ENCODE measurements at regions not wholly inside any gene's neighbourhood (a gene's known extent, or its start where the extent isn't known, plus 50 kb on each side); places are given as distances from the start of the nearest gene placed in this dataset.
"Not testable (repeated sequence)": the region's sequence is repeated elsewhere in the genome, so short reads cannot be mapped to it uniquely, and the experiment has no call there.

DNA sequence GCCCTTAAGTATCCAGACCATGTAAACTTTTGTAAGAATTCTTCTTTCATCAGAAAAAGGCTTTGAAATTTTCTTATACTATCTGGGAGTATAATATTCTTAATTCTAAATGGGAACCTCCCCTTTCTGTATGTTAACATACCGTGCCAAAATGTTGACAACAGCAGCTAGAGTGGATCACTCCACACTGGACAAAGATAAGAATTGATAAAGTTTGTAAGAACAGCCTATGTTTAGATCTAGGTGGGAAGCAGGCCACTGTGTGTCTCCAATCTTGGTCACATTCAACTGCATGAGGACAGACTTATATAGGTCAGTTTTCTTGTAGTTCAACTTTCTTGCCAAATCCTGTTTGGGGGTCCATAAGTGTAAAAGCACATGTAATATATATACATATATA, 235.7 kb downstream of the RPIA start:
- no peak for DNase-seq

DNA sequence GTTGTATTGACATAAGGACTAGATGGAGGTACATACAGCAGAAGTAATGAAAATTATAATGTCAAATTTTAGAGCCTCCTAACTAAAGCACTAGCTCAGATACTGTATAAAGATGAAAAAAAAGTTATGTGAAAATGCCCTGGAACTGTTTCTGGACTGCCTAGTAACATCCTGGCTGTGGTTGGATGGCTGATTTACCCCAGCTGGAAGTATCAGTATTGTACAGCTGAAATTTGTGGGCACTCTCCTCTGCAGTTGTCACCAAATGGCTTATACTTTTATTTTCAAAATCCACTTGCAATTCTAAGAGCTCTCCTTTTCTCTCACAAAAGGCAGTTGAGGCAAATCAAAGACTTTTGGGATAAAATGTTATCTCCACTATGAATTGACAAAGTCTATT, 239.2 kb downstream of the RPIA start:
- no peak for DNase-seq

DNA sequence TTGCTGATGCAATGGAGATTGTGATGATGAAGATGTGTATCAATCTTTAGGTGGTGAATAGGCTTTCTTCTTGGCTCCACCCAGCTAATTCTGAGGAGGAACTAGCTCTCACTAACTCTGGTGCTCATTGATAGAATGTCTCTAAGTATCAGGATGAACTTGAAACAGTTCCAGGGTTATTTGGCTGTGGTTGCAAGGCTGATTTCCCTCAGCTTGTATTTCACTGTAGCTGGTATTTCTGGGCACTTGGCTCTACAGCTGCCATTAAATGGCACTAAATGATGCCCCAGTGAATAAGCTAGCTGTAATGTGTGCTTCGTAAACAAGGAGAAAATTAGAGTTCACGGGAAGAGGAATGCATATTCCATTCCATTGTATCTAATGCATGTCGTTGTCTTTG, 241.2 kb downstream of the RPIA start:
- DNase-seq = no peak

DNA sequence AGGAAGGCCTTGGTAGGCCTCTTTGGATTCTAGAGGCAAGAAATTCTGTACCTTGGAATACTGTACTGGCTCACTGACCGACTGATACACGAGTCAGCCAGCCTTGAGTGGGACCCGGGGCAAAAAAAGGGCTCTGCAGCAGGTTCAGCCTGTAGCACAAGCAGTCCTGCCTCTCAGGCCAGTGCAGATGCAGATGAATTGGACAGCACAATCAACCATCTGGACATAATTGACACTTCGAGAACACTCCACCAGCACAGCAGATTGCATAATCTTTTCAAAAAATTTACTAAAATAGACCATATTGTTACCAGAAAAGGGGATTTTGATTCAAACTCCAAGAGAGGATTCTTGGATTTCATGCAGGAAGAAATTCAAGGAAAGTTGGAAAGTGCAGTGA, 241.6 kb downstream of the RPIA start:
- no peak for DNase-seq

DNA sequence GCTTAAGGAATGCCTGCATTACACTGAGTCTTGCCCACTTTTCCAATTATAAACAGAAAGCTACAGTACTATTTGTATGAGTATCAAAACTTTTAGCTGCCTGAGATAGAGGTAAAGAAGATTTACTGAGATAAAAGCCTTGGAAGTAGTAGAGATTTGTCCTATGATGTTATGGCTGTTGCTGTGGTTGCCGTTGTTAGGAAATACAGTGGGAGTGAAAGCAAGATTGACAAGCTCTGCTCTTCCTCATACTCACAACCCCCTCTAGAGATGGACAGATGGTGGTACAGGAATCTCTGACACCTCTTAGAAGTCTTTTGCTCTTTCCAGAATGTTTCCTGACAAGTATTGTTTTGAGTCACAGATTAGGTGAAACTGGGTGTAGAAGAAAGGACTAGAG, 242.5 kb downstream of the RPIA start:
- DNase-seq = peak; percentile 12

DNA sequence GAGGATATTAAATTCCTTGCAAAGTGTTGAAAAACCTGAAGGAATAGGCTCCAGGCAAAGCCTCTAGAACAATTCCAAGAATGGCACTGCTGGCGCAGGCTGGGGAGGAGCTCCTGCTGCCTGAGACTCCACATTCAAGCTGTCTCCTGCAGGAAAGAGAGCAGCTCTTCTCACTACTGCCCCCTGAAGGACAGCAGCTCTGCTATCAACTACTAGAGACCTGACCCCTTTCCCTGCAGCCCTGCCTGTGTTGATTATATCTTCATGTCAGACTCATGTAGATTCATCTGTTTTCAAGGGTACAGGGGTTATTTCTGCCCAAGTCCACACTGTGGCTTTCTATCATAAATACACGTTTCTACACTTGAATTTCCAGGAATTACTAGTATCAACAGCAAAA, 249.7 kb downstream of the RPIA start:
- peak; percentile 25 for DNase-seq

DNA sequence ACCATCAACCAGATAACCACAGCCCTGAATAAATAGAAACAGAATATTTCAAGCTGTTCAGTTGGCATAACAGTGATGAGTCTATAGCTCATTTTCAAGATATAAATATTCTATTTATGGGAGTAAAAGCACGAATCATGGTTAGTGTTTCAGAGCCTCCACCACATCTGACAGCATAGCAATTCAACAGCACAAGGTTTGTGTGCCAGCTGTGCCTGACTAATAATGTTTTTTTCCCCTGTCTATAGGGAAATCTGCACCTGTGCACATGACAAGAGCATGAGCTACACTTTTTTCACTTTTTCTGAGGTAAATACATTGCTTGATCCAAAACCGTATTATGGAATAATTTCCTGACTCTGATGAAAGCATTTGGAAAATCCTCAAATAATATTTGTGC, 251.3 kb downstream of the RPIA start:
- no peak for DNase-seq

DNA sequence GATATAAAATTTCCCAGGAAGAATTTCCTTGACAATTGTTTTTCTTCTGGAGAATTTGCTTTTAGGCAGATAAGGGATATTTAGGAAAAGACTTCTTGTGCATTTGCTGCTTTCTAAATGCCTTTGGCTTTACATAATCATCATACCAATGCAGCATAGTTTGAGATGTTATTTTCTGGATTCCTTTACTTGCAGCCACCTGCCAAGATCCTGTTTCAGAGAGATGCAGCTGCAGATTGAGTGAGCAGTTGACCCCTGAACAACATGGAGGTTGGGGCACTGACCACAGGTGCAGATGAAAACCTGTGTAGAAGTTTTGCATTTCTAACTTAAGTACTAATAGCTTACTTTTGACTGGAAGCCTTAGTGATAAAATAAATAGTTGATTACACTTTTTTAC, 257.9 kb downstream of the RPIA start:
- no peak for DNase-seq

DNA sequence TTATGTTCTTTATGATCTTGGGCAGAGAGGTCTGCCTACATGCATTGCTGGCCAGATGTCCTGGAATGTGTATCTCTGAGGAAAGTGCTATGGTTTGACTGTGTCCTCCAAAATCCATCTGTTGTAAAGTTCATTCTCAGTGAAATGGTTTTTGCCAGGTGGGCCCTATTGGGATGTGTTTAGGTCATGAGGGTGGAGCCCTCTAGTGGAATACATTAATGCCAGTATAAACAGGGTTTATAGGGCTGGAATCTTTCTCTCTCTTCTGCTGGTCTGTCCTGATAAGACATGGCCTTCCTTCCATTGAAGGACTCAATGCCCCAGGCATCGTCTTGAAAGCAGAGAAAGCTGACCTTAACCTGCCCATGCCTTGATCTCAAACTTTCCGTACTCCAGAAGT, 258.5 kb downstream of the RPIA start:
- peak; percentile 48 for DNase-seq

DNA sequence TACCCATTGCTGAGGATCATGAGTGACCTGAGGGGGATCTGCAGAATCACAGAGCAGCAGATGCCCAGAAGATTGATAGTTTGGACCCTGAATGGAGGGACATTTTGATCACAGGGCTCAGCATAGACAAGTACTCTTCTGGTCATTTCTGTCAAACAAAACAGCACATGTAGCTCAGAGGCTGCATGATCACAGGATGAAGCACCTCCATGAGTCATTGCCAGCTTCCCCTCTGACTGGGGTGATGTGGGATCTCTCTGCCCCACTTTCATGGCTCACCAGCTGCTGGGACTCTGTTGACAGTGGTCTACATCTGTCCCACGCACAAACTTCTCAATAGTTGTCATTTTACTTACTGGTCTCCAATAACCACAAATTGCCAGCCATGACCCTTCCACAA, 264.1 kb downstream of the RPIA start:
- DNase-seq = no peak

DNA sequence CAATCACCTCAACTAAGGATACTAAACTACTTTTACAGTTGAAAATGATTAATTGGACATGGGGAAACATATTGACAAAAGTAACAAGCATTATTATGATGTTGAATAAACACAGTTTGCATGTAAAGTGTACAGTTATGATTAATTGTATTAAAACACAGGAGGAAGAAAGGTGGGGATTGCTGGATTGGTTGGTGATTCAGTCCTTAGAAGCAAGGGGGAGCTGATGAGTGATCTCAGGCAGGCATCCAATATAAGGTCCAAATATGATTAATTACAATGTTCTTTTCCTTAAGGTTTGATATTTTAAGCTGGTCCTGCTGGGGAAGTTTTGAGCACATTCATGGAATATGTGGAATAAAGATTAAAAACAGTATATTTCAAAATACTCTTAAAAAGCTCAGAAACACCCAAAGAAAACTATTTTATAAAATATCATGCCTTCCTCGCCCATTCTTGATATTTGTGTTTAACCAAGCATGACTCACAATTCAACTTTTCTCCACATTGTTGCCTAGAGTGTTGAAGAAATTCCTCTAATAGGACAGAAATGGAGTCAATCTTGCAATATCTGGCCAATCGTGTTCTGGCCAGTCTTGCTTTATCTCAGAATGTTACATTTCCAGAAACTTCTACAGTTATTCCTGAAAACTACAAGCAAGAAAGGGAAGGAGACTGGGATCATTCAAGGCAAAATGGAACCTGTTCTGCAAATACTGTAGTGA, 268.2 kb downstream of the RPIA start:
- DNase-seq = peak; percentile 11

DNA sequence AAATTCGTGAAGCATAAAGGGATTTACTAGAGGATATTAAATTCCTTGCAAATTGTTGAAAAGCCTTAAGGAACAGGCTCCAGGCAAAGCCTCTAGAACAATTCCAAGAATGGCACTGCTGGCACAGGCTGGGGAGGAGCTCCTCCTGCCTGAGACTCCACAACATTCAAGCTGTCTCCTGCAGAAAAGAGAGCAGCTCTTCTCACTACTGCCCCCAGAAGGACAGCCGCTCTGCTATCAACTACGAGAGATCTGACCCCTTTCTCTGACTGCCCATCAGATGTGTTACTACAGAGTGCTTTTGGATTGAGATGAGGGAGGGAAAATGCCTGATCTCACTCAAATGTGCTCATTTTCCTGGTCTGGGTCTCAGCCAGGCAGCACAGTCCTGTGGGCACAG, 269.9 kb downstream of the RPIA start:
- DNase-seq = not testable (repeated sequence)

DNA sequence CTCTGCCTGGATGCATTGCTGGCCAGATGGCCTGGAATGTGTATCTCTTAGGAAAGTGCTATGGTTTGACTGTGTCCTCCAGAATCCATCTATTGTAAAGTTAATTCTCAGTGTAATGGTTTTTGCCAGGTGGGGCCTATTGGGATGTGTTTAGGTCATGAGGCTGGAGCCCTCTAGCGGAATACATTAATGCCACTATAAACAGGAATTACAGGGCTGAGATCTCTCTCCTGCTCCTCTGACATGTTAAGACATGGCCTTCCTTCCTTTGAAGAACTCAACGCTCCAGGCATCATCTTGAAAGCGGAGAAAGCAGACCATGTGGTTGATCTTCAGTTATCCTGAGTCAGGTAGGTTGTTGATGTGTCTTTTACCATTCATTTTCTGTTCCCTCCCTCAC, 276.4 kb downstream of the RPIA start:
- no peak for DNase-seq

DNA sequence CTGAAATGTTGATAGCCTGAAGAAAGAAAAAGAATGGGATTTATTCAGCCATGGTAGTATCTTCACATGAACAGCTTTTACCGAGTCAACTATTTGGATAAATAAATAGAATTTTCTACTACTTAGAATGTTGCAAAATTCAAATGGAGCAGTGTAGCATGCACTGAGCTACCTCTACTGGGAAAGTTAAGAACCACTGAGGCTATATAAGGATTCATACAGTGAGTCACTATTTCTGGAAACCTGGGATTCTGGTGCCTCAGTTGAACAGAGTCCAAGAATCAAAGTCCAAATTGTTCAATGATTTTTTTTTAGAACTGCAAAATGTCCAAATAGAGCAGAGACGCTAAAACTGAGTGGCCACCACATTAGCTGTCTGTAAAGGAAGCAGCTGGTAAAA, 286.5 kb downstream of the RPIA start:
- not testable (repeated sequence) for DNase-seq

DNA sequence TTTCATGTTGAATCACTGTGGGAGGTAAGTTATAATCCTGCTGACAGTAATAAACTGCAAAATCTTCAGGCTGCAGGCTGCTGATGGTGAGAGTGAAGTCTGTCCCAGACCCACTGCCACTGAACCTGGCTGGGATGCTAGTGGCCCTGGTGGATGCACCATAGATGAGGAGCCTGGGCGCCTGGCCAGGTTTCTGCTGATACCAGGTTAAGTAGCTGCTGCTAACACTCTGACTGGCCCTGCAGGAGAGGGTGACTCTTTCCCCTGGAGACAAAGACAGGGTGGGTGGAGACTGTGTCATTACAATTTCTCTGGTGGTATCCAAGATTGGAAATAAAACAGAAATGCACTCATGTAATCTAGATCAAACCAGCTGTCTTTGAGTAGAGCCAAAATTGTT, 287.0 kb downstream of the RPIA start:
- DNase-seq = not testable (repeated sequence)

DNA sequence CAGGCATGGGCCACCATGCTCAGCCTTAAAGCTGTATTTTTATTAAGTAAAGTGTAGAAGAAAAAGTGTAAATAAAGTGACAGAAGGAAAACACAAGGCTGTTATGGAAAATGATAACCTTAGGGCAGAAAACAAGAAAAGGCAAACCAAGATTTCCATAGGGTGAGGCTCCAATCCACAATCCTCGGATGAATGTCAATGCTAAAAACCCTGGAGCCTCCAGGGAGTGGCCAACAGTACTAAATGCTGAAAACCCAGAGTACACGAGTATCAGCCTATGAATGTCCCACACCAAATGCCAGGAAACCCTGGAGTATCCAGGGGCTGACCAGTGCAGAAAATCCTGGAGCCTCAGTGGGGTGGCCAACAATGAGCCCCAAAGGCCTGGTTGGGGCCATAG, 292.6 kb downstream of the RPIA start:
- not testable (repeated sequence) for DNase-seq

DNA sequence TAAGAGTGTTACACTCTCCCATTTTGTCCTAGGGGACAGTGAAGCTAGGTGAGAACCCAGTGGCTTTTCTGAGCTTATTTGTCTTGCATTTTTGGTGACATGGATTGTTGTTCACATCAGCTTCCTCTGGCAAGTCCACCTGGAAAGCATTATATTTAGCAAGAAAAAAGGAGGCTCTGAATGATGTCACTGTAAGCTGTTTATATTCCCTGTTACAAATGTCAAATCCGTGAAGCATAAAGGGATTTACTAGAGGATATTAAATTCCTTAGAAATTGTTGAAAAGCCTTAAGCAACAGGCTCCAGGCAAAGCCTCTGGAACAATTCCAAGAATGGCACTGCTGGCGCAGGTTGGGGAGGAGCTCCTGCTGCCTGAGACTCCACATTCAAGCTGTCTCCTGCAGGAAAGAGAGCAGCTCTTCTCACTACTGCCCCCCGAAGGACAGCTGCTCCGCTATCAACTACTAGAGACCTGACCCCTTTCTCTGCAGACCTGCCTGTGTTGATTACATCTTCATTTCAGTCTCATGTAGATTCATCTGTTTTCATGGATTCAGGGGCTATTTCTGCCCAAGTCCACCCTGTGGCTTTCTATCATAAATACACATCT, 295.4 kb downstream of the RPIA start:
- not testable (repeated sequence) for DNase-seq

DNA sequence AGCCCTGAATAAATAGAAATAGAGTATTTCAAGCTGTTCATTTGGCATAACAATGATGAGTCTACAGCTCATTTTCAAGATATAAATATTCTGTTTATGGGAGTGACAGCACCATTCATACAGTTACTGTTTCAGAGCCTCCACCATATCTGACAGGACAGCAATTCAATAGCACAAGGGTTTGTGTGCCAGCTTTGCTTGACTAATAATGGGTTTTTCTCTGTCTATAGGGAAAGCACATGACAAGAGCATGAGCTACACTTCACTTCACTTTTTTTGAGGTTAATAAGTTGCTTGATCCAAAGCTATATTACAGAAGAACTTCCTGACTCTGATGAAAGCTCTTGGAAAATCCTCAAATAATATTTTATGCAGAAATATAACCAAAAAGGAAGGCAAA, 297.1 kb downstream of the RPIA start:
- DNase-seq = not testable (repeated sequence)

DNA sequence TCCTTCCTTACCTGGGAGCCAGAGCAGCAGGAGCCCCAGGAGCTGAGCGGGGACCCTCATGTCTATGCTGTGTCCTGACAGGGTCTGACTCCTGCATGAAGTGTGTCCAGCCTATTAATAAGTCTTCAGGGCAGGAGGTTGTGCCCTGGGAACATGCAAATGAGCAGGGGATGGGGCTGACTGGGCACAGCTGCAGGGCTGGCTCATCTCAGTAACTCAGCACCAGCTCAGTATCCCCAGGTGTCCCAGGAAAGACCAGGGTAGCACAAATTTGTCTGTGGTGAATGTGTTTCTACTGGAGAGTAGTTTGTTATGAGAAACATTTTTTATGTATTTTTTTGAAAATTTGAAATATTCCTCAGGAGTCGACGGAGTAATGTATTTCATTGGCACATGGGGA, 301.3 kb downstream of the RPIA start:
- DNase-seq = not testable (repeated sequence)

DNA sequence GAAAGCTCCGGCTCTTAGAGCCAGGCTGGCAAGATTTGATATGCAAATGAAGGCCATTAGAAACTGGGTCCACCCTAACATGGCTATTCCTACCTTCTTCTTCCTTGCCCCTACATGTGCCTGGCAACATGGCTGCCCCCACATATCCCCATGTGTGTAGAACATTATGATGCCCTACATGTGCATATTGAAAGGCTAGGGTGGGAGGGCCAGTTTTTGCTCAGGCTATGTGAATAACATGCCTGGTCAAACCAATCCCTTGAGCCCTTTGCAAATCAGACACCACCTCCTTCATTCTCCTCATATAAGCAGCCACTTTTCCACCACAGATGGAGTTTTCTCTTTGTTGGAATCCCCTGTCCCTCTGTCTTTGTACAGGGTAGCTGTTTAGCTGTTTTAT, 303.4 kb downstream of the RPIA start:
- DNase-seq = not testable (repeated sequence)

DNA sequence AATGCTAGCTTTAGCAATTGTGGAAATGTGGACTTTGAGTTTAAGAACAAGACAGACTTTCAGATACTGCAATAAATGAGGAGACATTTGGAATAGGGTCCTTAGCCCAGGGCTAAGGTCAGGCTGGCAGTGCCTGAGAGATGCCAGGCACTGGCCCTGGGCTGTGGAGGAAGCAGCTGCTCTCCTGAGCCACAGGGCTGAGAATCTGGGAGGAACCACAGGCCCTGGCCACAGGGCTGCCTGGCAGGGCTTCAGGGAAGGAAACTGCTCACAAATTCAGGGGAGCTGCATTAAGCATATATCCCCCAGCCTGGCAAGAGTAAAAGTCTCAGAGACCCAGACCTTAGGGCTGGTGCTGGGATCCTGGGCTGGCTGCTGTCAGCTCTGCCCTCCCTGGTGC, 305.1 kb downstream of the RPIA start:
- not testable (repeated sequence) for DNase-seq

DNA sequence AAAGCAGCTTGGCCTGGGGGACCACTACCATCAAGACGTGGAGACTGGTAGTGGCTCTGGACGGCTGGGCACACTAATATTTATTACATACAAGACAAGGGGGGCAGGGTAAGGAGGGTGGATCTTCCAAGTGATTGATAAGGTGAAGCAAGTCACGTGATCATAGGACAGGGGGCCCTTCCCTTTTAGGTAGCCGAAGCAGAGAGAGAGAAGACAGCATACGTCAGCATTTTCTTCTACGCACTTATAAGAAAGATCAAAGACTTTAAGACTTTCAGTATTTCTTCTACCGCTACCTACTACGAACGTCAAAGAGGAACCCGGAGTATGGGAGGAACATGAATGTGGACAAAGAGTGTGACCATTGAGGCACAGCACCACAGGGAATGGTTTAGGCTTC, 307.9 kb downstream of the RPIA start:
- DNase-seq = no peak

DNA sequence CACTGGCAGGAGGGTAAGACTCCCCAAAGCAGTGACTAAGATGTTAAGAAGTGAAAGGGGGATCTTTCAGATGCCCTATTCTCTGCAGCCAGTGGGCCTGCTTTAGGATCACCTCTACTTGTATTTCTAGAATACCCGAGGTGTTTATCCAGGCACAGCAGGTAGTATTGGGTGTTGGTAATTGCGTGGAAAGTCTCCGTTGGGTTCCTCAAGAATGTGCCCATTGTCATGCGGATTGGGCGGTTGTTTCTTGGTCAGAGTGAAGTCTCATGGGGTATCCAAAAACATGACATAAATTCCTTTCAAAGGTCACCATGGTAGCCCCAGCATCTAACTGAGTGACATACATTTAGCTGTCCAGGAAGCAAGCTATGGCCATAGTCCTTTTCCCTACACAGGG, 308.8 kb downstream of the RPIA start:
- no peak for DNase-seq

DNA sequence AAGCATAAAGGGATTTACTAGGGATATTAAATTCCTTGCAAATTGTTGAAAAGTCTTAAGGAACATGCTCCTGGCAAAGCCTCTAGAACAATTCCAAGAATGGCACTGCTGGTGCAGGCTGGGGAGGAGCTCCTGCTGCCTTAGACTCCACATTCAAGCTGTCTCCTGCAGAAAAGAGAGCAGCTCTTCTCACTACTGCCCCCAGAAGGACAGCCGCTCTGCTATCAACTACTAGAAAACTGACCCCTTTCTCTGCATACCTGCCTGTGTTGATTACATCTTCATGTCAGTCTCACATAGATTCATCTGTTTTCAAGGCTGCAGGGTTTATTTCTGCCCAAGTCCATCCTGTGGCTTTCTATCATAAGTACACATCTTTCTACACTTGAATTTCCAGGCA, 312.8 kb downstream of the RPIA start:
- DNase-seq = not testable (repeated sequence)

DNA sequence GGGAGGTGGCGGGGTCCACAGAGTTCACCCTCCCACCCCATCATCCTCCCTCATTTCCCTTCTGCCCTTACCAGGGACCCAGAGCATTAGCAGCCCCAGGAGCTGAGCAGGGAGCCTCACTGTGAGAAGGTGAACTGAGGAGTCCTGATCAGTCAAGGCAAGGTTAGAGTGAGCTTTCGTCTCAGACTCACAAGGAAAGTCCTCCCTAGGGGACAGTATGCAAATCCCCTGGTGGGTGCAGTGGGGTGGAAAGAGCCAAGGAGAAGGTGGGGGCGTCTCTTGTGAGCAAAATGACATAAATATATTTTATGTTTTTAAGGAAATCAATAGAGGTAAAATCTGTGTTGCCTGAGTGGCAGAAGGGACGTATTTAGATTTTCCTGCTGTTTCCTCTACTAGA, 329.1 kb downstream of the RPIA start:
- DNase-seq = not testable (repeated sequence)

All from hematopoietic multipotent progenitor cell treated with erythropoietin and hydrocortisone succinate and interleukin-3 and kit ligand, for 8 days (in vitro differentiated cells).